ENCODE measurements at regions not wholly inside any gene's neighbourhood (a gene's known extent, or its start where the extent isn't known, plus 50 kb on each side); places are given as distances from the start of the nearest gene placed in this dataset.

- Mint-ChIP-seq H3K27me3 (ENCODE audit: unreplicated experiment) (peaks cover 6% of the 10 kb centered on the region), H3K27ac (ENCODE audit: unreplicated experiment) (no peak overlapping the region), H3K9me3 (ENCODE audit: unreplicated experiment) (peaks cover 5% of the 10 kb centered on the region), H3K36me3 (ENCODE audit: unreplicated experiment) (peaks cover 4% of the 10 kb centered on the region), H3K4me3 (ENCODE audit: unreplicated experiment) (no peak overlapping the region), H3K4me1 (ENCODE audit: low read depth, unreplicated experiment) (peaks cover 44% of the 10 kb centered on the region)
- DNase-seq: no peak
- TF ChIP-seq CTCF (IDR thresholded peaks at IDR 0.05; ENCODE audit: partially characterized antibody, unreplicated experiment): no peak
These were observed 125.3 kb downstream of the BDH1 start for GRCh38 chr3:197430502-197430901.

- Mint-ChIP-seq H3K27me3 (ENCODE audit: unreplicated experiment) (peaks cover 9% of the 10 kb centered on the region), H3K27ac (ENCODE audit: unreplicated experiment) (no peak overlapping the region), H3K9me3 (ENCODE audit: unreplicated experiment) (peaks cover 5% of the 10 kb centered on the region), H3K36me3 (ENCODE audit: unreplicated experiment) (peaks cover 4% of the 10 kb centered on the region), H3K4me3 (ENCODE audit: unreplicated experiment) (no peak overlapping the region), H3K4me1 (ENCODE audit: low read depth, unreplicated experiment) (peaks cover 38% of the 10 kb centered on the region)
- DNase-seq: no peak
- TF ChIP-seq CTCF (IDR thresholded peaks at IDR 0.05; ENCODE audit: partially characterized antibody, unreplicated experiment): no peak
These were observed 126.8 kb downstream of the BDH1 start for GRCh38 chr3:197428952-197429351.

- peaks cover 7% of the 10 kb centered on the region for H3K27me3 Mint-ChIP-seq (ENCODE audit: unreplicated experiment)
These were observed 127.5 kb downstream of the BDH1 start for GRCh38 chr3:197428117-197428801.

GRCh38 chr3:197427021-197427420, 128.6 kb upstream of the DLG1 start:
- Mint-ChIP-seq H3K9me3 (ENCODE audit: unreplicated experiment) (peaks cover 5% of the 10 kb centered on the region), H3K27ac (ENCODE audit: unreplicated experiment) (peak overlapping the region; percentile 62), H3K36me3 (ENCODE audit: unreplicated experiment) (no peaks in the 10 kb centered on the region), H3K4me1 (ENCODE audit: low read depth, unreplicated experiment) (peaks cover 36% of the 10 kb centered on the region), H3K4me3 (ENCODE audit: unreplicated experiment) (peak overlapping the region; percentile 53), H3K27me3 (ENCODE audit: unreplicated experiment) (peaks cover 10% of the 10 kb centered on the region)
- no peak for DNase-seq
- TF ChIP-seq CTCF (IDR thresholded peaks at IDR 0.05; ENCODE audit: partially characterized antibody, unreplicated experiment): no peak

More at GRCh38 chr3:197428117-197428801, 127.5 kb downstream of the BDH1 start:
- DNase-seq: peak; percentile 42
- Mint-ChIP-seq H3K4me1 (ENCODE audit: low read depth, unreplicated experiment) (peaks cover 38% of the 10 kb centered on the region), H3K4me3 (ENCODE audit: unreplicated experiment) (no peak overlapping the region), H3K27ac (ENCODE audit: unreplicated experiment) (no peak overlapping the region), H3K36me3 (ENCODE audit: unreplicated experiment) (peaks cover 4% of the 10 kb centered on the region), H3K9me3 (ENCODE audit: unreplicated experiment) (peaks cover 5% of the 10 kb centered on the region)
- no peak for TF ChIP-seq CTCF (IDR thresholded peaks at IDR 0.05; ENCODE audit: partially characterized antibody, unreplicated experiment)

GRCh38 chr3:197426121-197426566, 127.7 kb upstream of the DLG1 start:
- H3K4me3 Mint-ChIP-seq (ENCODE audit: unreplicated experiment): no peak overlapping the region
- H3K9me3 Mint-ChIP-seq (ENCODE audit: unreplicated experiment): peaks cover 5% of the 10 kb centered on the region
- H3K27ac Mint-ChIP-seq (ENCODE audit: unreplicated experiment): no peak overlapping the region
- no peak for DNase-seq
- peaks cover 36% of the 10 kb centered on the region for H3K4me1 Mint-ChIP-seq (ENCODE audit: low read depth, unreplicated experiment)
- H3K27me3 Mint-ChIP-seq (ENCODE audit: unreplicated experiment): peaks cover 10% of the 10 kb centered on the region
- H3K36me3 Mint-ChIP-seq (ENCODE audit: unreplicated experiment): no peaks in the 10 kb centered on the region
- TF ChIP-seq CTCF (IDR thresholded peaks at IDR 0.05; ENCODE audit: partially characterized antibody, unreplicated experiment): no peak

Data from glutamatergic neuron (in vitro differentiated cells).